Mucosa of gallbladder (tissue), 1 donor: ENCODE measurements at regions not wholly inside any gene's neighbourhood (a gene's known extent, or its start where the extent isn't known, plus 50 kb on each side); places are given as distances from the start of the nearest gene placed in this dataset.

Experiments used
- DNase-seq: peaks from one replicate; pipeline ENCODE4 v3.0.0-alpha.2; 2020; ENCODE audit warnings: low spot score
- donor health status: DM: no; HTN: no; CAD: no.

DNA sequence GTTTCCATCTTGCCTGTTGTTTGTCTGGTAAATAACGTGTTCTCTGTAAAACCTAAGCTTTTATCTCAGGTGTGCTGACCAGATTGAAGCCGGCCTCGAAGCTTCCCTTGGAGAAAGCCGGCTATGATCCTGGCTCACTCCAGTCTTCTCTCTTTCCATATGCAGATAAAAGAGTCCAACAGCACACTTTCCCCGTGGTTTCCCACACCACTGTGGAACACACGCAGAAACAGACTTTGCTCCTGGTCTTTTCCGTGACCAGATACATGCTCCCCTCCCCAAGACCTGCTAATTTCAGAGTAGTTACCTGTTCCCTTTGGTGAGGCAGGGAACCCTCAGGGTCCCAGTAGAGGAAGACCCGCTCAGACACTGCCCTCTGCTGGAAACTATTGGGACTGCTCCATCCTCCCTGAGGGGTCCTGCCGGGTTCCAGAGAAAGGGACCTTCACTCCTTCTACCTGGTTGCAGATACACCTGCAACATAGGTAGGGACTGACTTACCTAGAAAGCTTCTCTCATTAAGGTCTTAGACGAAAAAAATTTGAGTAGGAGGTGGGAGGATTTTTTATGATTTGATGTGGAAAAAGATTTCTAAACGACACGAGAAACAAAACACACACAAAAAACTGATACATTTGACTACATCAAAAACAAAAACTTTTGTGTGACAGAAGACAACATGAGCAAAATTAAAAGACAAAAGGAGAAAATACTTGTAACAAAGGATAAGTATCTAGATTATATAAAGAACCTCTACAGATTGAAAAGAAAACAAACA, 415.4 kb upstream of the CCDC196 start:
- no peak for DNase-seq

DNA sequence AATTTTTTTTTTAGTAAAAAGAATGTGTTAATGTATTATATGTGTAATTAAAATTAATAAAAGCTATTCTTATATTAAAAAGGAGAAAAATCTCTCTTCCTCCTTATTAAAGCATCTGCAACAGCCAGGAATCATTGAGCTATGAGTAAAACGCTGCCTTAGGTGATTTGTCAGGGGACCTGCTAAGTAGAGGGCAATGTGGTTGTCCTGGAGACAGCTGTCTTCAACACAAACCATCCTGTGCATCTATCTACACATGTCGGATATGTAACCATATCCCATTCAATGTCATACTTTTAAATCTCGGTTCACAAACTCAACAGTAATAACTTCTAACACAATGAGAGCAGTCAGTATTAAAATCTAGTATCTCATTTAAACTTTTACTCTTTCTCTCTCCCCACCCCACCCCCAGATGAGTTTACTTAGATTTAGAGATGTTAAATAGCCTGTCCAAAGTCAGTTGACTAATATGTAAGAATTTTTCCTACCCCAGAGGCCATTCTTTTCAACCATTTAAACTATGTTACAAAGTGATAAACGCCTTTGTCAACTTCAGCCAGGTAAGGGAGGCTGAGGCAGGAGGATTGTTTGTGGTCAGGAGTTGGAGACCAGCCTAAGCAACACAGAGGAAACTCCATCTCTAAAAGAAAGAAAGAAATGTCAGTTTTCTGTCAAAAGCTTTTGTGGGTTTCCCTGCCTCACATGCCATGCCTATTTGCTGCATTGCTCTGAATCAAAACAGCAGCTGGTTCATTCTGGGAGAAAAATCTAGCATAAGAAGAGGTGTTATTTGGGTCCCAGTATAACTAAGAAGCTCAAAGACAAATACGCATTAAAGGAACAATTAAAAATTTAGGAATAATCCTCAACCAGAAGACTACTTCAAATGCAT, 413.7 kb upstream of the CCDC196 start:
- no peak for DNase-seq

DNA sequence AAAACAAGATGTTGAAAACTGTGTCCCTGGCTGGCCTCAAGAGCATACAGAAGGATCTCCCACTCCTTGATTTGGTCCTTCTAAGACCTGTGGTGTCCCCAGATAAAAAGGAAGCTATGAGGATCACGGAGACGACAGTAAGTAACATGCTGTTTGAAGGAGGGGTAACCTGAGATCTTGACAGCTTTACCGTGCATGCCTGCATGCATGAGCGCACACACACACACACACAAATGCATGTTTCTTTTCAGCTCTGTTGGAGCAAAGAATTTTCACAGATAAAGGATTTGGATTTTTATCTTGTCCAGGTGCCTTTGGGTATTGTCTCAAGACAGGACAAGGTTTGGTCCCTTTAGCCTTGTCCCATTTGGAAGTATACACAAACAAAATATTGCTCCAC, 411.6 kb upstream of the CCDC196 start:
- no peak for DNase-seq

DNA sequence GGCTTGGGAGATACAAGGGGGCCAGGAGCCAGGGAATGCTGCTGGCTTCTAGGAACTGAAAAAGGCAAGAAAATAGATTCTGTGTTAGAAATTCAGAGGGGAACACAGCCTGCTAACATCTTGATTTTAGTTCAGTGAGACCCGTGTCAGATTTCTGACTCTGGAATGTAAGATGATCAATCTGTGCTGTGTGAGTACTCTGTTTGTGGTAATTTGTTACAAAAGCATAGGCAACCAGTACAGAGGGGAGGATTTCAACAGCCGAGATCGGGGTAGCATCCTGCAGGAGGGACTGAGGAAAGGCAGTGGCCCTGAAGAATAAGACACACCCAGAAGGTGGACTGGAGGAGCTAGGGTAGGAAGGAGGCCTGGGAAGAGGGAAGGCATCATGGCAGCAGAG, 410.0 kb upstream of the CCDC196 start:
- DNase-seq = no peak

DNA sequence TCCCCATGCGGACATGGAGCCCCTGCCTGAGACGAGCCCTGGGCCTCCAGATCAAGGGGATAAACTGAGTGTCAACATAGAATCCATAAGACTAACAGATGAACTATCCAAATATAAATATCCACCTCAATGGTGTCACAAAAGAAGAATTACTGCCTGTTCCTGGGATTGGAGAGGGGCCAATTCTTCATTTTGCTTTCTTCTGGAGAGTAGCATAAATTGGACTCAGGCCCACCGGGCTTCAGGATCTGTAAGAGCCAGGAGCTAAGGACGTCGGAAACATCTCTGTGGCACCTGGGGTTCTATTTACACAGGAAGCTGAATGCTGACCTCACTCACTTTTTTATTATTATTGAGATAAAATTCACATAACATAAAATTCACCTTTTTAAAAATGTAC, 408.2 kb upstream of the CCDC196 start:
- DNase-seq = no peak

DNA sequence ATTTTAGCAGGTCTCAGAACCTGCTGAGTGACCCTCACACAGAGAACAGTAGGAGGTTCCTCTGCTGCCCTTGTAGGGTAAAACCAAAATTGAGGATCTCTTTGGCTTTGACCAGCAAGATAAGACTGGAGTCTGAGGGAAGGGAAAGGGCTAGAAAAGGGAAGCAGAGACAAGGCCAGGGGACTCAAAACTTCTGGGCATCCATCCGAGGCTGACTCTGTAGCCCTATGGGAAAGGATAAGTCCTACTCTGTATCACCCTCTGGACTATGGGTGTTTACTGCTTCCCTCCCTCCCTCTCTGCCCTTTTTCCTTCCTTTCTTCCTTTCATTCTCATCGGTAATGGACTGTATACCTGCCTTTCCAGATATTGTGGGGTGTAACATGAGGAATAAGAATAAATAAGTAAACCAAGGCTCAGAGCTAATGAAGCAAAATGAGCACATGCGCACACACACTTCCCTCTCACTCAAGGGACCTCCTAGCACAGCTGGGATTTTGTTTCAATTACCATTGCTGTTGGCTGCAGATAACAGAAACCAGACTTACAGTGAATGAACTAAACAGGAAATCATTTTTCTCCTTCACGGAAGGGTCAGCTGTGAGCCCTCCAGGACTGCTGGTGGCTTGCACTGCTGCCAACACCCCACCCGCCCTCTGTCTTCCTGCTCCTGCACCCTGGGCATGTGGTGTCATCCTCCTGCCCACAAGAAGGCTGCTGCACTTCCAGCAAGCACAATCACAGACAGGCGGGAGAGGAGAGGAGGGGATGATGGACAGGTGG, 404.4 kb upstream of the CCDC196 start:
- no peak for DNase-seq

DNA sequence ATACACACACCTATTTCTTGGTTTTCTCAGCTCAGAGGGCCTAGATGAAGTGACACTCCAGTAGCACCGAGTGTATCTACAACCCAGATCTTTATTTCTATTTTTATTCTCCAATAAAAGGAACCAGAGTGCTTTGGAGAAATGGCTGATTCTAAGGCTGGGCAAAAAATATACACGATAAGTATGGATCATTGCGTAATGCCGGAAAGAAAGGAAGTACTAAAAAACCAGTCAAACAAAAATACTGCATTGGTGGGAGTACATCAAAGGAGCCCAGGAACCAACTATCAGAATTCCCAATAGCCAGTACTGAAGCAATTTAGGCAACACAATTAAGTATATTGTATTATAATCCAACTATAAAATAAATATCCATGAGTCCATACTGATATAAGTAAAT, 400.9 kb upstream of the CCDC196 start:
- no peak for DNase-seq

DNA sequence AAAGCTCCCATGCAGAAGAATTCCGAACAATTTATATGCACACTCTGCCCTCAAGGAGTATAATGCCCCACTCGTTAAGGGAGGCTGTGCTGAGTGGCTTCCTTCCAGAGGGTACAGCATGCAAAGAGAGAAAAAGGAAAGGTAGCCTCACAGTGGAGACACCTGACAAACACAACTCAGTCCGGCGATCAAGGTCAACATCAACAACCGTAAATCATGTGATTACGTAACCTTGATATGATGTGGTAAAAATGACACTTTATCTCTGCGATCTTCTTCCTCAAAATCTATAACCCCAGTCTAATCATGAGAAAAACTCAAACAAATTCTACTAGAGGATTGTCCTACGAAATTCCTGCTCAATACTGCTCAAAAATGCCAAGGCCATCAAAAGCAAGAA, 400.5 kb upstream of the CCDC196 start:
- DNase-seq = no peak

DNA sequence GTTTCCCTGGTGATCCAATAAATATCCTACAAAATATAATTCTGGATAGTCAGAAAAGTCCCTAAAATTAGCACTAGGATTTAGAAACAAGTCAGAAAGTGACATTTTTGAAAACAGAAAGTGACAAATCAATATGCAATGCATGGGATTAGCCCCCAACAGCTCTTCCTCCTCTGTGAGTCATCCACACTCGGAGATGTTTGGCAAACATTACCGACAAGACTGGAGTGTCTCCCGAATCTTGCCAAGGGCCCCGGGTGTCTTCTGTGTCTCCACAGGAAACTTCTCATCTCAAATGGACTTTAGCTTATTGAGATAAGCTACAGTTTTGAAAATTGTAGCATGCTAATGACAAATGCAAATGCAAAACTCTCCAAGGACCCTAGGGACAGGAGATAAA, 398.9 kb upstream of the CCDC196 start:
- no peak for DNase-seq

DNA sequence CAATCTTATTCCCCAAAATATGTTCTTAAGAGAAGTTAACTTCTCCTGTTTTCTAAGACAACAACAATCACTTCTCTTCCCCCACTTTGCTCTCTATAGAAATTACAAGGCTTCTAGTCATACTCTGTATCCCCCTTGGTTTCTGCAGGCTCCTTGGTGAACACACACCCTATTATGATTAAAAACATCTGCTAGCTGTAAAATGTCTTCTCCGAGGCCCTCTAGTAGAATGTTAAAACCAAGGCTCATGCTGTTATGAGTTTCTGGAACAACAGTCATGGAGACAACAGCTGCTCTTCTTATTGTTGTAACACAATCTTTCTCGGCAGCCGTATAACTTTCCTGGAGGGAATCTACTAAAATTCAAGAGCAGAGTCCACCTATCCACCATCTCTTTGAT, 397.5 kb upstream of the CCDC196 start:
- DNase-seq = no peak

DNA sequence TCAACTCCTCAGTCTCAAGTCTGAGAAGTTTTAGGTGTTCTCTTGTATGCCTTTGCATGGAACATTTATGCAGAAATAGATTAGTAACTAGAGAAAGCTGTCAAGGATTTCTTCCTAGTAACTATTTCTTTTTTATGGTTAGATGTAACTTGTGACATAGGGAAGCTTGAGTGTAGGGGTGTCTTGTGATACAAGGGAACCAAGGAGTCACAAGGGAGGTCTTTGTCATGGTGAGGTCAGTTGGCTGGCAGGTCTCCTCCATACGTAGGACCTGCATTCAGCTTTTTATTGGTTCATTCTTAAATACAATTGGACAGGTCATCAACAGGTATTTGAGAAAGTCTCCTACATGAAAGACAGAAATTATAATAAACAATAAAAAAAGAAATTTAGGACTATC, 394.0 kb upstream of the CCDC196 start:
- DNase-seq = no peak

DNA sequence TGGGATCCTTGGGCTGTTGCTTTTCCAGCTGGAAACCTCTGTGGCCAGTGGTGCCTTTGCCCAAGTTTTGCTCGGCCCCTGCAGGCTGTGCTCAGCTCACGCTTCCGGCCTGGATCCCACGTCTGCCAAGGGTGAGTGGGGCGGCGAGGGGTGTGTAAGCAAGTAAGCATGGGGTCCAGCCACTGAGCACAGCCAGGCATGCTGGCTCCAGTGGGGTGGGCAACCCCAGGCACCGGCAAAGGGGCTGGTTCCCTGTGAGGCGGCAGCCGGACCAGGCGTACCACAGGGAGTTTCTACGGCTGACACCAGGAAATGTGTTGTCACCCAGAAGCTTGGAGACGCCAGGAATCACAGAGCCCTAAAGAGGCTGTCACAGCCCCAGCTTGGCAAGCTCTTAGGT, 393.4 kb upstream of the CCDC196 start:
- DNase-seq = no peak

DNA sequence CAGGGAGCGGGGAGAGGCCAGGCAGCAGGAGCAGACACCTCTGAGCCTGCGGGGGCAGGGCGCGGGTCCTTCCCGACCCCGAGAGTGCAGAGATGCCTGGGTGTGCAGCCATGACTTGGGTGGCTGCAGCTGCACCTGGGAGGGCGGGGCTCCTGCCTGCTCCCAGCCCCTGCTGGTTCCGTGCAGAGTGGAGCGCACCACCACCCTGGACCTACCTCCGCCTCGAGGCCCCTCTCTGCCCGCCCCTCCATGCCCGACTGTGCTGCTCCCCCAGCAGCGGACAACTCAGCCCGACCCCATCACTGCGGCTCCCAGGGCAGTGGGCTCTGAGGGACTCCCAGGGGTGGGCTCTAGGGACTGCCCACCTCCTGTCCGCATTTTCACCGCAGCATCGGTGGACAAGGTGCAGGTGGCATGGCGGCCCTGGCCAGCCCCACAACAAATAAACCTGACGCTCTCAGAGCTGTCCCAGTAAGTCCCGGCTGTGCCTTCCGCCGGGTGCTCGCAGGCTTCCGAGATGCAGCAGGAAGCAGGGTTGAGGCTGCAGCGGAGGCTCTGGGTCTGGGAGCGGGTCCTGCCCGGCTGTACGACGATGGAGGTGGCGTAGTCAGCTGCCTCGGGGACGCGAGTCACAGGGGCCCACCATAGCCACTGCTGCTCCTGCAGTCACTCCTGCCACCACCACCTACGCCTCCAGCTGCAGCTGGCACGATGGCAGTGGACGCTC, 392.0 kb upstream of the CCDC196 start:
- DNase-seq = no peak

DNA sequence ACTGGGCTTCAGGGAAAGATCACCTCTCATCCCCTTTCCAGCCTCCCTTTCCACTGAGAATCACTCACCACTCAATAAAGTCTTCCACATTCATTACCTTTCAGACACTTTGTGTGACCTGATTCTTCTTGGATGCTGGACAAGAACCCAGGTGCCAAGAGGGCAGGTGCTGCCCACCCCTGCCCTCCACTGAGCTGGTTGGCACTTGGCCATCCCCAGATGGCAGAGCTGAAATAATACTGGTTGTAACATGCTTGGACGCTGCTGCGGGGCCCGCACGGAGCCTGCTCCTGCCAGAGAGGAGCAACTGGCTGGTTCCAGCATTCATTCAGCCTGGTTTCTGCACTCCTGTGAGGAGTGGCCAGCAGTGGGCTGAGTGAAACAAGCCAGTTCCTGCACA, 386.7 kb upstream of the CCDC196 start:
- no peak for DNase-seq

DNA sequence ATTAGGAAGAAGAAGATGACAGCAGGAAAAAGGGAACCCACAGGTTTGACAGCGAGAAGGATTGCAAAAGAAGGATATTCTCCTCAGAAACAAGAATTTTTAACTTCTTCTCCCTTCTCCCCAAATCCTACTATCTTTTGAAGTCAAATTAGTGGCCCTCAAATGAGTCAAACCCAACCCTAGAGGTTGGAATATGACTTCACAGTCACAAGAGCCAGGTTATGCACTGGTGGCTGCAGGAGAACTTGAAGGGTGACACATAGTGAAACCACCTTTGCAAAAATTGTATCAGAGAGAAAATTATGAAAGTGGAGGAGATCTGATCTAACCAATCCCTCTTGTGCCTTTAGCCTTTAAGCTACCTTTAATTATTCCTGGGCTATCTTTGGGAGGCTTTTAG, 386.2 kb upstream of the CCDC196 start:
- DNase-seq = no peak

DNA sequence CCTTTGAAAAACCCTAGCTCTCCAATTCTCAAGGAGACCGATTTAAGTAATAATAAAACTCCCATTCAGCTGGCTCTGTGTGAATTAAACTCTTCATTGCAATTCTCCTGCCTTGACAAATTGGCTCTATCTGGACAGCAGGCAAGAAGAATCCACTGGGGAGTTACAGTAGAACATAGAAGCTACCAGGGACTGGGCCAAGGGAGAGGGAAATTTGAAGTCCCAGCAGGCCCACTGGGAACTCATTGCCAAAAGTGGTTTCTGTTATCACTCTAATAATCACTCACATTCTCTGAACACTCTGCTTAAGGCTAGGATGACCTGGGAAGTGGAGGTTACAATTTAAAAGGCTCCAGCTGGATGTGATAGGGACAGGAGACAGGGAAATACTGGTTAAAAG, 384.5 kb upstream of the CCDC196 start:
- no peak for DNase-seq

DNA sequence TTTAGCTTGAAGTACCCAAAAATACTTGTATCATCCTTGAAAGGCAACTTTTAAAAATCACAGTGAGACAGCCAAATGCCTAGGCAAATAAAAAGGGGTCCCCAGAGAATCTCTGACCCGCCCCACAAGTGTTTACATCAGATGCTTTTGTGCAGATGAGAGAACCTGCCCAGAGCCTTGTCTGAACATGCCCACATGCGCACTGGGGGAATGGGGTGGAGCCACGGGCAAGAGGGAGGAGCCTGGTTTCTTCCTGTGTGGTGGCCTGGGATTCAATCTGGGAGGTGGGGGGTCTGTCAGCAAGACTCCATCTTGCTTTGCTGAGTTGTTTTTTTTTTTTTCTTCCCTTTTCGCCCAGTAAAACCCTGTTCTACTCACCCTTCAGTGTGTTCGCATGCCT, 381.7 kb upstream of the CCDC196 start:
- DNase-seq = no peak

DNA sequence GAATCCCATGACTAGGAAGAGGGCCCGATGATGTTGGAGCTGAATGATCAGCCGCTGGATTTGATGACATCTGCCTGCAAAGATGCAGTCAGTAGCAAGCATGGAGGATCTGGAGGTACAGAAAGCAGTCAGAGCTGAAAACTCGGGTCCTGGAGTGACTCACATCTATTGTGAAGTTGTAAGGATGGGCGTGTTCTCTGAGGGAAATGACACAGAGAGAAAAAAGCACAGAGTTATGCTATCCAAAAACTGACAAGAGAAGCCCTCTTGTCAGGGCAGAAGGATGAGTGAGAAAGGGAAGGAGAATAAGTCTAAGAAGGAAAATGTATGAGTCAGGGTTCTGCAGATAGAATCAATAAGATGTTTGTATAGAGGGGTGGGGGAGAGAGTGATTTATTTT, 380.4 kb upstream of the CCDC196 start:
- no peak for DNase-seq

DNA sequence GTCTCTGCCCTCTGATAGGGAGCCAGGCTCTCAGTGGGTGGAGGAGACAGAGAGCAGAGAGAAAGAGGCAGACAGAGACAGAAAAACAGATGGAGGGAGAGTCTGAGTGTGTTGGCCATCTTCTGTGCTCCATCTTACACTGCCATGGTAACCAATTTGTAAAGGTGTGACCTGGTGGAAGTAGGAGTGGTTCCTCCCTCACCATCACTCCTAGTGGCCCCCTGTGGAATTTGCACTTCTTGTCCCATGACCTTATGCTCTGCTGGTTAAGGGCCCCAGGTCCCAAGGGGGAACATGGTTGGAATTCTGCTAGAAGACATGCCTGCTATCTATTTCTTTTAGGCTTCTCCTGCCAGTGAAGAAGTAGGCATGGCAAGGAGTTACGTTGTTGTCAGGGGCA, 376.7 kb upstream of the CCDC196 start:
- DNase-seq = no peak

DNA sequence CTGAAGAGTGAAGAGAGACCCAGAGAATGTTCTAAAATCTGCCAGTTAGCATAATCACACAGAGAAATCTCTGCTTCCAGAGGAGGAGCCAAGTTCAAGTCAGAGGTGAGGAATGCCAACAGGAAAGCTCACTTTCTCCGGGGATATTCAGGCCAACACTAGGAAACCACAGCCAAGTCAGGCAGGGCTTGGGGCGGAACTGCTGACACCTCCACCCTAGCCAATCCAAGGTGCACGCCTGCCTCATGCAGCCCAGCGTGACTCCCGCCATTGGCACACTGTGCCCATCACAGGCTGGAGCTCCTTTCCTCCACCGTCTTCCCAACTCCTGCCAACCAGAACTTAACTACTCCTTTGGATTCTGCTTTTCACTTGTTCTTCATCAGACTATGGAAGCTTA, 374.3 kb upstream of the CCDC196 start:
- no peak for DNase-seq

DNA sequence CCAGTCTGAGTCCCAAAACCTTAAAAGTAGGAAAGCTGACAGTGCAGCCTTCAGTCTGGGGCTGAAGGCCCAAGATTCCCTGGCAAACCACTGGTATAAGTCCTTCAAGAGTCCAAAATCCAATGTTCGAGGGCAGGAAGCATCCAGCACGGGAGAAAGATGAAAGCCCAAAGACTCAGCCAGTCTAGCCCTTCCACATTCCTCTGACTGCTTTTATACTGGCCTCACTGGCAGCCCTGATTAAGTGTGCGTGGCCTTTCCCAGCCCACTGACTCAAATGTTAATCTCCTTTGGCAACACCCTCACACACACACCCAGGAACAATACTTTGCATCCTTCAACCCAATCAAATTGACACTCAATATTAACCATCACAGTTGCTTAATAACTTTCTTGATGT, 372.1 kb upstream of the CCDC196 start:
- no peak for DNase-seq
